GM21723 (cell line): ENCODE measurements at regions not wholly inside any gene's neighbourhood (a gene's known extent, or its start where the extent isn't known, plus 50 kb on each side); places are given as distances from the start of the nearest gene placed in this dataset.

Experiments used
- ATAC-seq: cut with Tn5 transposase; IDR thresholded peaks from one replicate; pipeline ENCODE4 v1.9.1; 2021; ENCODE audit warnings: mild to moderate bottlenecking, moderate library complexity; ENCODE audit not compliant: unreplicated experiment

DNA sequence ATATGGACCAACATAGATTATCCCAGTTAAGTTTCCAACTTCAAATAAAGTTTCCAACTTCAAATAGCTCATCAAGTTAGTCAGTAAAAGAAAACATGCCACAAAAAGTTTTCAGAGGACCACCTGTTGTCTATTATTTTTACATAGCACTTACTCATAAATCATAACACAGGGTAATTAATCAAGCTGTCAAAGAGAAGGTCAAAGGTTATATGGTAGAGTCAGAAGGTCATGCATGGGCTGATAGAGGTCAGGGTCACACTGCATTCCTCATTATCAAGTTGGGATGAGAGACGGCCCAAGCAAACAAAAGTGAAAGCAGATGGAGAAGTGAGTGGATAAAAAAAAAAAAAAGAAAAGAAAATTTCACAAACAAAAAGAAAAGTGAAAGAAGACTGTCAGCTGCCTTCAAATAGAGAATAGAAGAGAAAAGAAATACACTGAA lies 145.5 kb upstream of the POU5F2 start:
- ATAC-seq, result peak; percentile 66

DNA sequence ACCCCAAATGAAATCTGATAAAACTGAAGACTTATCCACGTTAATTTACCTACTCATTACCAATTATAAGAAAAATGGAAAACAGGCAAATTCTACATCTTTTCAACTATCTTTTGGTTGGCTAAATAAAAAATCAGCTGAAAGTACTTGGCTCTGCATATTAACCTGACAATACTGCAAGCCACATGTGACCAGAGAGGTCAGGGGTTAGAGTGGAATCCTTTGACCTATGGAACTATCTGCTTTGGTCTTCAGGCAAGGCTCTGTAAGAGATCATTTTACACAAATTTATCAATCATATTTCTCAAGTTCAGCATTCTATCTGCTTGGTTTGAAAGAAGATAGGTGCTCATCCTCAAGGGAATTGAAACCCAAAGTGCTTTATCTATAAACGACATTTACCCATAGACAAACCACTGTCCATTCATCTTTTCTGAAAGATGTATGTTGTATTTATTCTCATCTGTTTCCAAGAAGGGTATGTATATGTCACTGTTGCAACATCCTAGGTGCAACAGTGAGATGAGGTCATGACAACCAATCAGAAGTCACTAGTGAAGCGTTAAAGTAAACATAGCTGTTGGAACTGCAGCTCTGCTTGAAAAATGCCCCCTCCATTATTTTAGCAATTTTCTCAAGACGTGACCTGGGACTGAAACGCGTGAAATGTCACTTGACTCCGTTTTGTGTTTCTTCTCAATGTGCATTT lies 144.9 kb upstream of the POU5F2 start:
- no peak for ATAC-seq

DNA sequence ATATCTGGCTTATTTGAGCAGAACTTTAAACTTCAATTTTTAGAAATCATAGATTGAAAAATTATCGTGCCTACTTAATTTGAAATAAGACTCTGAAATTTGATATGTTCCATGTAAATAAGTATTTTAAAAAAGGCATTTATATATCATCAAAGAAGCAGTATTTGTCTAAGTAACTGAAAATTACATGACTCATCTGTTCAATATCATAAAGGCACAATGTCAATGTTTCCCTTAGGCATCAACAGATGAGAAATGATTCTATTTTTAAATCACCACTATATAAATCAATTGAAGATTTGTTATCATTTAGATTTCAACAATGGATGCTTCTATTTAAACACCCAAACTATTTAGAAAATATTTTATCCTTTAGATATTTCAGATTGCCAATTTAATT lies 142.9 kb upstream of the POU5F2 start:
- ATAC-seq, result no peak

DNA sequence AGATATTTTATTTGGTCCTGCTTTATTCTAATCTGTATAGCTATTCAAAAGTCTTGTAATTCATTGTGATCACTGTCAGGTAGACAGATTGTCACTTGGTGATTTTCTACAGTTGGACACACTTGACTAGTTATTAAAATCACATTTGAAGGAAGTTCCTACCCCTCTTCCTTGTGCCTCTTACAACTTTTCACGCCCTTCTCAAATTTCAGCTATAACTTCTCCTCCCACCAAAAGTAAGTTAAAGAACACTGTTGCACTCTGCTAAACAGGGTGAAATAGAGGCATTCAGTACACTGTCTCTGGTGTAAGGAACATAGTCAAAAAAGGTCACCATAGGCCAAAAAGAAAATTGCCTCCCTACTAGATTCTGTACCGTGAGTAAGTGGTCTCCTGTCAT lies 142.1 kb upstream of the POU5F2 start:
- no peak for ATAC-seq

DNA sequence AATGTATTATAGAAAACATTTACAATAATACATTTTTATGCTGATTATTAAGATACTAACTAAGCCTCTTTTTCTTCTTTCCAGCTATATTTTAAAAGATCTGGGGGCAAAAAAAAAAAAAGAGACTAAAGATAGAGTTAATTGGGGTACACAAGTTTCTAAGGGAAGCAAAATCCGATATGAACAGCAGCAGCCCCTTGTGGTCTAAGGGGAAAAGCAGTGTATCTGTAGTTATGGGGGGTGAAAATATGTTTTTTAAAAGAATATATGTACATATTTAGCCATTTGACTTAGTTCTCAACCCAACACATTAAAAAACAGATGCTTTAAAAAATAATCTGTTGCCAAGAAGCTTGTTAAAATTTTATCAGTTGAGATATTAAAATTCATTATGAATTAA lies 134.3 kb upstream of the POU5F2 start:
- no peak for ATAC-seq

DNA sequence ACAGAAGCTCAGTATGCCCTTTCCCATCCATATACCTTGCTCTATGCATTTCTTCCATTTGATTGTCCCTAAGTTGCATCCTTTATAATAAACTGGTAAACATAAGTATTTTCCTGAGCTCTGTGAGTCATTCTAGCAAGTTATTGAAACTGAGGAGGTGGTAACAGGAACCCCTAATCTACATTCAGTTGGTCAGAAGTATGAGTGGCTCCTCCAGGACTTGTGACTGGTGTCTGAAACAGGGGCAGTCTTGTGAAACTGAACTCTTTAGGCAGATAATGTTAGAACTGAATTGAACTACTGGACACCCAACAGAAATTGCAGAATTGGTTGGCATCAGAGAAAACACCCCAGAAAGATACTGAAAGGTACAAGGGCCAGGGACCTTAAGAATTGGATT lies 133.1 kb upstream of the POU5F2 start:
- peak; percentile 74 for ATAC-seq

- peak; percentile 65 for ATAC-seq
Measured at GRCh38 chr5:93874080-93874479, 132.7 kb upstream of the POU5F2 start.

- no peak for ATAC-seq
Measured at GRCh38 chr5:93873211-93873736, 131.9 kb upstream of the POU5F2 start.

- ATAC-seq, result no peak
Measured at GRCh38 chr5:93870649-93871048, 129.2 kb upstream of the POU5F2 start.

- no peak for ATAC-seq
Measured at GRCh38 chr5:93868851-93869250, 127.5 kb upstream of the POU5F2 start.

- ATAC-seq, result no peak
Measured at GRCh38 chr5:93850311-93850710, 108.9 kb upstream of the POU5F2 start.

GRCh38 chr5:93845376-93845775 lies 104.0 kb upstream of the POU5F2 start:
- no peak for ATAC-seq

- no peak for ATAC-seq
Measured at GRCh38 chr5:93831449-93831848, 90.0 kb upstream of the POU5F2 start.

DNA sequence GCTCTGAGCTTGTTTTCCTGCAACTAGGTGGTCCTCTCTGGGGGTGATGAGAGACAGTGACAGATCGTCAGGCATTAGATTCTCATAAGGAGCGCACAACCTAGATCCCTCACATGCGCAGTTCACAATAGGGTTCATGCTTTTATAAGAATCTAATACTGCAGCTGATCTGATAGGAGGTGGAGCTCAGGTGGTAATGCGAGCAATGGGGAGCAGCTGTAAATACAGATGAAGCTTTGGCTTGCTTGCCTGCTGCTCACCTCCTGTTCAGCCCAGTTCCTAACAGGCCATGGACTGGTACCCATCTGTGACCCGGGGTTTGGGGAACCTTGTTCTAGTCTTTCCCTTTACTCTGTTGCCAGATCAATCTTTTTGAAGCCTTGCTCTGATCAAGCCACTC lies 89.5 kb upstream of the POU5F2 start:
- no peak for ATAC-seq

DNA sequence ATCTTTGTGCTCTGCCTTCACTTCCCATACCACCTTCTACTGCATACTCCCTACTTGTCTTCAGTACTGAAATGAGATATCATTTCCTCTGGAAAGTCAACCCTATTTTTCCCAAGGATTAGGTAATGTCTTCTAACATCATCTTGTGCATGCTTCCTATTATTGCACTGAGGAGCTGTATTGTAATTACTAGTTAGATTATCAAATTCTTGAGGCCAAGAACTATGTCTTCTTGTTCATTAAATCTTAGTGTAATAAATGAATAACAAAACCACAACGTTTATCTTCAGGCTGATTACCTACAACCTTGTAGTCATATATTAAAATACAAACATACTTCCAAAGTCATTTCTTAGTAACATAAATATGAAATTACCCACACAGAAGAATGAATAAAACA lies 87.9 kb upstream of the POU5F2 start:
- no peak for ATAC-seq

DNA sequence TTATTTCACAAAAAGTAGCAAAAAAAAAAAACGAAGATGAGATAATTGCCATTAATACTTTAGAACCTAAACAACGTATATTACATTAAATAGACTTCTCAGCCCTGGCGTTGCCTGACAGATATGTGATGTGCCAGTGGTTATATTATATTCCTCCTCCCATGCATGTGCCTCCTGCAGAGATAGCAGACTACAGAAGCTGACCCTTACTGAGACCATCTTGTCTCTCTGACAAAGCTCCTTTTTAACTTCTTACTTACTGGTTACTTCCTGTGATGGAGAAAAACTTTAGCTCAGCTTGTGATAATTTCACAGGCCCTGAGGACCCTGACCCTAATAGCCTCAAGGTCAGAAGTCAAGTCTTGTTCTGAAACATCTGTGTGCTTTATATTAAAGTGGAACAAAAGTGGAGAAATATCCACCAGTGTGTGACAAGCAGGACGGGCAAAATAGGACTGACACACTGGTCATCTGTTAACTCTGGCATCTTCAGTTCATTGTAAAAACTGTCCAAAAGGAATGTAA lies 80.6 kb upstream of the POU5F2 start:
- no peak for ATAC-seq

GRCh38 chr5:93819668-93820067 lies 78.3 kb upstream of the POU5F2 start:
- no peak for ATAC-seq

- no peak for ATAC-seq
Measured at GRCh38 chr5:93810780-93811179, 69.4 kb upstream of the POU5F2 start.

GRCh38 chr5:93809430-93809829 lies 68.0 kb upstream of the POU5F2 start:
- no peak for ATAC-seq

GRCh38 chr5:93807846-93808245 lies 66.4 kb upstream of the POU5F2 start:
- no peak for ATAC-seq

GRCh38 chr5:93805616-93806379 lies 64.4 kb upstream of the POU5F2 start:
- ATAC-seq, result no peak
